GM12864 (cell line): ENCODE measurements at regions not wholly inside any gene's neighbourhood (a gene's known extent, or its start where the extent isn't known, plus 50 kb on each side); places are given as distances from the start of the nearest gene placed in this dataset.
"Not testable (repeated sequence)": the region's sequence is repeated elsewhere in the genome, so short reads cannot be mapped to it uniquely, and the experiment has no call there.

ENCODE experiments used
- DNase-seq: peaks from one replicate; pipeline ENCODE4 v3.0.0-alpha.2; 2011; ENCODE audit warnings: low read depth
- H3K4me3 ChIP-seq: 2 replicates; pipeline ENCODE4 v1.5.1; 2011; ENCODE audit warnings: mild to moderate bottlenecking, low read depth, low read length, control low read depth
- TF ChIP-seq, protein P1 (sequence below): IDR thresholded peaks from 2 replicates; pipeline ENCODE4 v1.5.1; 2011; ENCODE audit warnings: low read depth, mild to moderate bottlenecking, moderate library complexity, low read length, control low read depth, inconsistent platforms; ENCODE audit errors: missing control alignments

GRCh38 chr3:39718674-39719595 lies 90.5 kb upstream of the MYRIP start:
- no peak overlapping the region for H3K4me3 ChIP-seq
- DNase-seq: no peak
- TF ChIP-seq, protein P1, sequence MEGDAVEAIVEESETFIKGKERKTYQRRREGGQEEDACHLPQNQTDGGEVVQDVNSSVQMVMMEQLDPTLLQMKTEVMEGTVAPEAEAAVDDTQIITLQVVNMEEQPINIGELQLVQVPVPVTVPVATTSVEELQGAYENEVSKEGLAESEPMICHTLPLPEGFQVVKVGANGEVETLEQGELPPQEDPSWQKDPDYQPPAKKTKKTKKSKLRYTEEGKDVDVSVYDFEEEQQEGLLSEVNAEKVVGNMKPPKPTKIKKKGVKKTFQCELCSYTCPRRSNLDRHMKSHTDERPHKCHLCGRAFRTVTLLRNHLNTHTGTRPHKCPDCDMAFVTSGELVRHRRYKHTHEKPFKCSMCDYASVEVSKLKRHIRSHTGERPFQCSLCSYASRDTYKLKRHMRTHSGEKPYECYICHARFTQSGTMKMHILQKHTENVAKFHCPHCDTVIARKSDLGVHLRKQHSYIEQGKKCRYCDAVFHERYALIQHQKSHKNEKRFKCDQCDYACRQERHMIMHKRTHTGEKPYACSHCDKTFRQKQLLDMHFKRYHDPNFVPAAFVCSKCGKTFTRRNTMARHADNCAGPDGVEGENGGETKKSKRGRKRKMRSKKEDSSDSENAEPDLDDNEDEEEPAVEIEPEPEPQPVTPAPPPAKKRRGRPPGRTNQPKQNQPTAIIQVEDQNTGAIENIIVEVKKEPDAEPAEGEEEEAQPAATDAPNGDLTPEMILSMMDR: no peak

GRCh38 chr3:39721076-39721475 lies 88.3 kb upstream of the MYRIP start:
- no peak overlapping the region for H3K4me3 ChIP-seq
- DNase-seq: no peak
- TF ChIP-seq, protein P1: no peak

DNA sequence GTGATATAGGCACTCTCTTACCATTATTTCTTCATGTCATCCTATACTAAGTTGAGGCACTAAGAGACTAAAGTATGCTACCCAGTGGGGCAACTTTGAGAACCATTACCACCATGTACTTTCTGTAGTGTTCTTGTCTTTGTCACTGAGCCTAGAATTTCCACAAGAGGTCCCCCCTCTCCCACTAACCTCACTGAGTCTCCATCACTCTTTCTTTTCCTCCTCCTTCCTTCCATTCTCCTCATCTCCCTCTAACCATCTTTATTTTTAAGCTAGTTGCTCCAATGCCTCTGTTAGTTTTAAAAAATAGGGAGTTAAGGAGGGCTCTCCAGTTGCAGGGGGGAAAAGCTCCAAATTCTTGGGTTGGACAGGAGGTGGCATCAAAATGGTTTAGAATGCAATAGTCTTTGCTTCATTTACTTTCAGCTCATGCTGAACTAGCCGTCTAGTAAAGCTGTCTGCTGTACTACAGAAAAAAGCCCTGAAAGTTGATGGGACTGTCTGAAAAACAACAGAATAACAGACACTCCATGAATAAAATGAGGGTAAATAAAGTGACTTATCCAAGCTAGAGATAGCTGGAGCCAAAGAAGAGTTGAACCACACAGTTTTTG lies 85.1 kb upstream of the MYRIP start:
- TF ChIP-seq, protein P1: peak; percentile 8
- H3K4me3 ChIP-seq: no peak overlapping the region
- DNase-seq: no peak

DNA sequence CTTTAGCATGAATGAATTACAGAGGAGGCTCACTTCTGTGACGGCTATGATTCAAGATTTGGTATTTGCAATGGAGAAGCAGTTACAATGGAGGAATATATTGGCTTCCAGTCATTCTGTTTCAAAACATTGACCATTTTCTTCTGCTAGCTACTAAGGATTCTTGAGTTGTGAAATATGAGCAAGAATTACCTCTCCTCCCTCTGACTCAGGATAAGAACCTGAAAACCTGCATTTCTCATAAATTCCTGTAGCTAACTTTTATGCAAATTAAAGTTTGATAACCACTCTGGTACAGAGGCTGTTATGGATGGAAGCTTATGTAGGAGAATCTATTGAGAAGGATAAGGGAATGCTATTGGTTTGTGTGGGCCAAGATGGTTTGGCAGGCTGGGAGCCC lies 84.1 kb upstream of the MYRIP start:
- no peak for DNase-seq
- TF ChIP-seq, protein P1: no peak
- no peak overlapping the region for H3K4me3 ChIP-seq

- no peak overlapping the region for H3K4me3 ChIP-seq
- TF ChIP-seq, protein P1: no peak
- no peak for DNase-seq
These were observed 82.0 kb upstream of the MYRIP start for GRCh38 chr3:39727415-39727814.

DNA sequence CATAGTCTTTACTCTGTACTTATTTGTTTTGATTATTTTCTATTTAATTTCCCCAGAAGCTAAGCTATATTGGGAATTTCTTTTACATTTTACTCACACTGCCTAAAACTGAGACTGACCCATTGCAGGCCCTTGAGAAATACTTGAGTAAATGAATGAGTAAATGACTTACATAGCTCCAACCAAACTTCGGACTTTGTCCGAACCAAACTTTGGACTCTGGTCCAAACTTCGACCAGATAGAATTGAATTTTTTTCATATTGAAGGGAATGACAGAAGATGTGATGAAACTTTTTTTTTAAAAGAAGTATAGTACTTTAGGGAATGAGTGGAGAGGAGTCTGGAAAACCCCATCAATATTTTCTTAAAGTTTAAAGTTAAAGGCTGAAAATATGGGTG lies 75.6 kb upstream of the MYRIP start:
- no peak overlapping the region for H3K4me3 ChIP-seq
- DNase-seq: no peak
- TF ChIP-seq, protein P1: no peak

- DNase-seq, H3K4me3 ChIP-seq: not testable (repeated sequence)
These were observed 69.8 kb upstream of the MYRIP start for GRCh38 chr3:39739658-39740057.
